ENCODE measurements at regions not wholly inside any gene's neighbourhood (a gene's known extent, or its start where the extent isn't known, plus 50 kb on each side); places are given as distances from the start of the nearest gene placed in this dataset.
"Not testable (repeated sequence)": the region's sequence is repeated elsewhere in the genome, so short reads cannot be mapped to it uniquely, and the experiment has no call there.

GRCh38 chr2:53182601-53183000 lies 585.0 kb upstream of the CHAC2 start:
- intact Hi-C loops (cut with DNase I): no loop called here

GRCh38 chr2:53181759-53182158 lies 585.8 kb upstream of the CHAC2 start:
- no peak for DNase-seq (ENCODE audit: low spot score)
- intact Hi-C loops (cut with DNase I): no loop called here

More at GRCh38 chr2:53182601-53183000, 585.0 kb upstream of the CHAC2 start:
- no peak for DNase-seq (ENCODE audit: low spot score)

- DNase-seq (ENCODE audit: low spot score): no peak
- intact Hi-C loops (cut with DNase I): no loop called here
These were observed 590.3 kb upstream of the CHAC2 start for GRCh38 chr2:53177327-53177726.

GRCh38 chr2:53174539-53174938 lies 593.1 kb upstream of the CHAC2 start:
- DNase-seq (ENCODE audit: low spot score): no peak
- intact Hi-C loops (cut with DNase I): no loop called here

GRCh38 chr2:53173698-53174455 lies 593.7 kb upstream of the CHAC2 start:
- intact Hi-C loops (cut with DNase I): no loop called here
- DNase-seq (ENCODE audit: low spot score): no peak

- intact Hi-C loops (cut with DNase I): no loop called here
- DNase-seq (ENCODE audit: low spot score): no peak
These were observed 594.5 kb upstream of the CHAC2 start for GRCh38 chr2:53173091-53173490.

GRCh38 chr2:53170466-53170865 lies 597.1 kb upstream of the CHAC2 start:
- no peak for DNase-seq (ENCODE audit: low spot score)
- intact Hi-C loops (cut with DNase I): no loop called here

- intact Hi-C loops (cut with DNase I): no loop called here
- DNase-seq (ENCODE audit: low spot score): no peak
These were observed 600.4 kb upstream of the CHAC2 start for GRCh38 chr2:53167227-53167626.

- no peak for DNase-seq (ENCODE audit: low spot score)
- intact Hi-C loops (cut with DNase I): no loop called here
These were observed 617.5 kb upstream of the CHAC2 start for GRCh38 chr2:53150146-53150545.

GRCh38 chr2:53148221-53148620 lies 619.4 kb upstream of the CHAC2 start:
- no peak for DNase-seq (ENCODE audit: low spot score)

GRCh38 chr2:53131416-53131815 lies 636.2 kb upstream of the CHAC2 start:
- intact Hi-C loops (cut with DNase I): no loop called here
- no peak for DNase-seq (ENCODE audit: low spot score)

More at GRCh38 chr2:53148221-53148620, 619.4 kb upstream of the CHAC2 start:
- intact Hi-C loops (cut with DNase I): no loop called here

GRCh38 chr2:53130441-53130943 lies 637.1 kb upstream of the CHAC2 start:
- intact Hi-C loops (cut with DNase I): no loop called here
- no peak for DNase-seq (ENCODE audit: low spot score)

GRCh38 chr2:53129851-53130250 lies 637.8 kb upstream of the CHAC2 start:
- intact Hi-C loops (cut with DNase I): no loop called here
- DNase-seq (ENCODE audit: low spot score): no peak

- intact Hi-C loops (cut with DNase I): no loop called here
- DNase-seq (ENCODE audit: low spot score): no peak
These were observed 640.4 kb upstream of the CHAC2 start for GRCh38 chr2:53127061-53127650.

- intact Hi-C loops (cut with DNase I): no loop called here
- DNase-seq (ENCODE audit: low spot score): no peak
These were observed 652.6 kb upstream of the CHAC2 start for GRCh38 chr2:53114991-53115390.

- DNase-seq (ENCODE audit: low spot score): no peak
- intact Hi-C loops (cut with DNase I): no loop called here
These were observed 653.0 kb upstream of the CHAC2 start for GRCh38 chr2:53114582-53114981.

GRCh38 chr2:53112408-53112807 lies 655.2 kb upstream of the CHAC2 start:
- DNase-seq (ENCODE audit: low spot score): not testable (repeated sequence)

GRCh38 chr2:53111406-53111805 lies 656.2 kb upstream of the CHAC2 start:
- intact Hi-C loops (cut with DNase I): no loop called here
- DNase-seq (ENCODE audit: low spot score): no peak

More at GRCh38 chr2:53112408-53112807, 655.2 kb upstream of the CHAC2 start:
- intact Hi-C loops (cut with DNase I): not testable (repeated sequence)

- intact Hi-C loops (cut with DNase I): no loop called here
- no peak for DNase-seq (ENCODE audit: low spot score)
These were observed 656.6 kb upstream of the CHAC2 start for GRCh38 chr2:53111004-53111403.

- intact Hi-C loops (cut with DNase I): no loop called here
- DNase-seq (ENCODE audit: low spot score): no peak
These were observed 659.4 kb upstream of the CHAC2 start for GRCh38 chr2:53108246-53108645.

- intact Hi-C loops (cut with DNase I): no loop called here
- DNase-seq (ENCODE audit: low spot score): no peak
These were observed 663.3 kb upstream of the CHAC2 start for GRCh38 chr2:53104263-53104662.

Measured in posterior vena cava (tissue), 2 donors.